HG03558 (cell line): ENCODE measurements at regions not wholly inside any gene's neighbourhood (a gene's known extent, or its start where the extent isn't known, plus 50 kb on each side); places are given as distances from the start of the nearest gene placed in this dataset.
"Not testable (repeated sequence)": the region's sequence is repeated elsewhere in the genome, so short reads cannot be mapped to it uniquely, and the experiment has no call there.

Experiments used
- ATAC-seq: cut with Tn5 transposase; IDR thresholded peaks from one replicate; pipeline ENCODE4 v1.9.1; 2021; ENCODE audit warnings: moderate number of reproducible peaks; ENCODE audit not compliant: unreplicated experiment; ENCODE audit errors: extremely low read depth

DNA sequence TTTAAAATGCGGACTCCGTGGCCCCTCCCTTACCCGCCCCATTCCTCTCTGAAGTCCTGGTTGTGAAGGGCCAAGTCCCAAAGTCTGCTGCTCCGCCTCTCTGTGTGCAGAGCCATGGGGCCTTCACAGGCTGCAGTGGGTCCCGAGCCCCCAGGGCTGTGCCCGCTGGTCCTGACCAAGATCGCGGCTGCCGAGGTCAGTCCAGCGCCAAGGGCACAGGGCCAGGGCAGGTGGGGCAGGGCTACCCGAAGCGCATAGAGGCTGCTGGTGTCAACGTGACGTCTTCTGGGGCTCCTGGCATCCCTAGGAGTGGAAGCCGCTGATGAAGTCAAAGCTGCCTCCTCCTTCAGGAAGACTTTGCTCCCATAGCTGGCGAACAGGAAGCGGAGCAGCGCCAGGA, 858.8 kb downstream of the TUBA3C start:
- ATAC-seq, result not testable (repeated sequence)

DNA sequence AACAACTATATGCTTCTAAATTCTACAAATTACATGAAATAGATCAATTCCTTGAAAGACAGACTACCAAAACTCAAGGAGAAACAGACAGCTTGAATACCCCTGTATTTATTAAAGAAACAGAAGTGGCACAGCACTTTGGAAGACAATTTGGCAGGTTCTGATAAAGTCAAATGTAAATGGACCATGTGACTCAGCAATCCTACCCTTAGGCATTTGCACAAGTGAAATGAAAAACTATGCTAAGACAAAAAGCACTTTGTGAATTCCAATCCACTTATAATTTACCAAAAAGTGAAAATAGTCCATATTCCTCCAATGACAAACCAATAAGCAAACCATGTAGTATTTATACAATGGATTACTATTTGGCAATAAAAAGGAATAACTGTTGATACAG, 862.0 kb downstream of the TUBA3C start:
- not testable (repeated sequence) for ATAC-seq

DNA sequence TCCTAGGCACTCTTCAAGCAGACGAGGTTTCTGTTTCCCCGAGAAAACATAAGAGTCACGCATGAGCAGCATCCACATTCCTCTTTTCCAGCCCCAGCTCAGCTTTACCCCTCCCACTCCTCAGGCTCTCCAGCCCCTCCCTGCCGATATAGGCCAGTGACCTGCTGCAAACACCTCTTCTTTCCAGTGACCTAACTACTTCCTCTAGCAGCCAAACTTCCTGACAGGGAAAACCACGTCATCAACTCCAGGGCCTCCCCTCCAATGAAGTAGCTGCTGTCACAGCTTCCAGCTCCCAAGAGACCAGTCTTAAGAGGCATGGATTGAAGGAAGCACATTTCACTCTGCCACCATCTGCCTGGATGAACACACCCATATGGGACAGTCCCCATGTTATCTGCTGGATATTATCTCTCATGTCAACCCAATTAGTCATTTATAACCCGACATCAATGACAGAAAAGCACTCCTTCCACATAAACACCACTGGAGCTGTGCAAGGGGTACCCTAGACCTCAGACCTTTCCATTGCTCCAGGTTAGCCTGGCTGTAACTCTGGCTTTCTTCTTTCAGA, 878.3 kb downstream of the TUBA3C start:
- not testable (repeated sequence) for ATAC-seq

DNA sequence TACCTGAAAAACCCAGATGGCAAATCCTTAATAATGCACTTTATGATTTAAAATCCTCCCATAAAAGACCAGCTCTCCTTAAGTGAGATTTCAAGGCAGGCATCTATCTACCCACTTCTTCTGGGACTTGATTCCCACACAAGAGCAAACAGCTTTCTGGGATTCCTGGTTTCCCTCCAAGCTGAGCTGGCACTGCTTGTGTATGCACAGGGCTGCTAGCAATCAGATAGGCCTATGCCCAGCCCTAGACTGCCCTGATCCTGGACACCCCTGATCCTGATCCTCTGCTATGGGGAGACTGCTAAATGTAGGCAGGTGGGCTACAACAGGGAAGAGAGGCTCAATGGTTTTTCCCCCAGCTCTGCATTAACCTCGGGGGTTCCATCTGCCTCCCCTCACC, 880.7 kb downstream of the TUBA3C start:
- not testable (repeated sequence) for ATAC-seq

DNA sequence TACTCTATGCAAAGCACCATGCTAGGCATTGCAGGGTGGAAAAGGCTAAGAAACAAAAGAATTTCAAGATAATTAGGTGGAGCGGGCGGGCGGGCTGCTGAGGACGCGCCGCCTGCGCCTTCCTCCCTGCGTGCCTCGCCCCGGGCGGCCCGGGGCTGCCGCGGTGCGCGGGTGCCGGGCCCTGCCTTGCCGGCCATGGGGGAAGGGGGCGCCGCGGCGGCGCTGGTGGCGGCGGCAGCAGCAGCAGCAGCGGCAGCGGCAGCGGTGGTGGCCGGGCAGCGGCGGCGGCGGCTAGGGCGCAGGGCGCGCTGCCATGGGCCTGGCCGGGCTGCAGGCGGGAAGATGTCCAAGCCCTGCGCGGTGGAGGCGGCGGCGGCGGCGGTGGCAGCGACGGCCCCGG, 884.3 kb downstream of the TUBA3C start:
- ATAC-seq, result not testable (repeated sequence)

DNA sequence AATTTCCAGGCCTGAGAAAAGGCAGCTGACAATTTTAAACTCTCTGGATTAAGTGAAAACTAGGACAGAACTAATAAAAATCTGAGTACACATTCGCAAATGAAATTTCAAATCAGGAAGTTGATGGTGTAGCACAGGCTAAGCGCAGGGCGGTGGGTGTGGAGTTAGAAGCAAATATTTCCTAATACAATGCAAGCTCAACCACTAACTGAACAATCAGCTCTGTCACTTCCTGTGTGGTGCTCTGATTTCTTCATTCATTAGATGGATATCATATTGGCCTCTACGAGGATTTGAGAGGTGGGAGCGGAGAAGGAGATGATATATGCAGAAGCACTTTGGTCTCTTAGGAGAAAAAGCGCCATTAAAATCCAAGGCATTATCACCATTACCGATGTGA, 885.0 kb downstream of the TUBA3C start:
- not testable (repeated sequence) for ATAC-seq

DNA sequence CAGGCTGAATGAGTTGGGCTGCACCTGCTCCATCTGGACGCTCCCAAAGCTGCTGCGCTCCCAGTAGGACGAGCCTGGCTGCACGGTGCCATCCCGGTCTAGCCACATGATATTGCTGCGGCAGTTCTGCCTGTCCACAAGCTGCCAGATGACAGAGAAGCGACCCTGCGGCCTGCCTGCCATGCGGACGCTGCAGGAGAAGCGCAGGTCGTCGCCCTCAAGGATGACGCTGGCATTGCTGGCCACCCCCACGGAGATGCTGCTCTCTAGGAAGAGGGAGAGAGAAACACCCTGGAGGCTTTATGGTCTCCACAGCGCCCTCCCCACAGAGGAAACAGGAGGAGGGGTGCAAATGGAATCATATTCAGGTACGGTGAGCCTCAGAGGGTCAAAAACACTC, 887.3 kb downstream of the TUBA3C start:
- not testable (repeated sequence) for ATAC-seq

DNA sequence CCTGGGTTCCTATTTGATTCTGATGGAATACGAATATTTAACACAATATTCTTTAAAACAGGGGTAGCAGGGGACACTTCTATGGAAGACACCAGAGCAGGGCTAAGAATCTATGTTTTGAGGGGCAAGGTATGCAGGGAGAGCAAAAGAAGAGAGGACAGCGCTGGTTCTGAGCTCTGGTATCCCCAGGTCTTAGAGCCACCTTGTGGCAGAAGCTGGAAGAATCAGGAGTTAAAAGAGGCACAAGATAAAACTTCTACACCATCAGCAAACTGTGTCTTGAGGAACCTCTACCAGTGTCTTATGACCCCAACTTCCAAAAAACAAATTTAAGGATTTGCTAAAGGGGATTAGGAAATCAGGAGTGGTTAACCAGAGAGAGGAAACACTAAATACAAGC, 894.8 kb downstream of the TUBA3C start:
- ATAC-seq, result not testable (repeated sequence)

DNA sequence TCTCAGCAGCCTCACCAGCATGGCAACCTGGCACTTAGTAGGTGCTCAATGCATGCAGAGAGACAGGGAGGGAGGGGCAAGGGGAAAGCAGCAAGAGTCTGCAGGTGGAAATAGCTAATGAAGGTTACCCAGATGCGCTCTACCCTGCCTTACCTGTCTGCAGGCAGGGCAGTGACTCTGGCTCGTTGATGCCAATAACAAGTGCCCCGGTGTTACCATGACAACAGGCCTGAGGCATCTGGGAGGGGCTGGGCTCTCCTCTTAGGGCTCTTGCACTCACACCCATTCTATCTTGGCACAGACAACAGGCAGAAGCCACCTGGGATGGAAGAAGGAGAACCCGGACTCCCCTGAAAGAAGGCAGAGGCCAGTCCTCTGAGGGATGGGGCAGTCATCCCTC, 896.0 kb downstream of the TUBA3C start:
- not testable (repeated sequence) for ATAC-seq

DNA sequence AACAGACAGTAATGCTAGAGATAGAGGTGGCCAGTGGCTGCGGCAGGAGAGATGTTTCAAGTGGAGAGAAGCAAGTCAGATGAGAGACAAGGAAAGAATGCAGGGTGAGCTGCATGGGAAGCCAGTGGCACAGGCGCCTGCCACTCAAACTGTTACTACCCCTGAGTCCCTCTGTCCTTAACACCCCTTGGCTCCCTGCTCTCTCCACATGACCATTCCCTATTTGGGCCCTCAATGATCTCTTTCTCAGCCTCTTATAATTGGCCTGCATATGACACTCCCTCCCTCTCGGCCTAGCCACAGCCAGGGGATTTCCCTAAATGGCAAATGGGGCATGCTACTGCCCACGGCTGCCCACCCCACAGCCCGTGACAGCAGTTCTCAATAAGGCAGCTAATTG, 897.6 kb downstream of the TUBA3C start:
- ATAC-seq, result not testable (repeated sequence)

DNA sequence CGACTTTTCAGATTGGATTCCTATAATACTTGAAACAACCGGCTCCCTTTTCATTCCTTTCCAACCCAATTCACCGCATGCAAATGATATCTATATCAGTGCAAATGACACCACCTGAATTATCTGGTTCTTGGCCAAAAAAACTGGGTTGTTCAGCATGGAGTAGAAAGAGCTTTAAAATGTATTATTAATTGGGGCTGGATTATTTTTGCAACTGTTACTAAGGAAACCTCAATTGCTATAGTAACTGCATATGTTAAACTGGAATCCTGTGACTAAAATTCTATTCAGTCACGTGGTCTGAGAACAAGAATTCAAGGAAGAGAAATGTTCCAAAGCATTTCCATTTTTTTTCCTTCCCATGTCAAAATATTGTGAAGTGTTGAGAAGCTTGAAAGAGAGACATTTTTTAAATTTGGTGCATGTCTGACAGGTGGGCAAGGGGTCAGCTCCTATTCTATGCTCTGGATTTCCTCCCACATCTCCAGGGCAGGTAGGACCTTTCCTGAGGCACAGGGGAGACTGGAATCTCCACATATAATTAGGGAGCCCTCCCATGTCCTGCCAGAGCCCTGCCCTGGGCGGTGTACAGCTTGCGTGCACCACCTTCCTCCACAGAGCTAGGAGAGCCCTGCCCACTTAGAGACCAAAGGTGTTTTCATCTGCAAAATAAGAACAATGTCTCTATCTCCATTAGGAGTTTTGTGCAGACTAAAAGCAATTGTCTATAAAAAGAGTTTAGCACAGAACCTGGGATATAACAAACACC, 899.6 kb downstream of the TUBA3C start:
- ATAC-seq, result not testable (repeated sequence)

DNA sequence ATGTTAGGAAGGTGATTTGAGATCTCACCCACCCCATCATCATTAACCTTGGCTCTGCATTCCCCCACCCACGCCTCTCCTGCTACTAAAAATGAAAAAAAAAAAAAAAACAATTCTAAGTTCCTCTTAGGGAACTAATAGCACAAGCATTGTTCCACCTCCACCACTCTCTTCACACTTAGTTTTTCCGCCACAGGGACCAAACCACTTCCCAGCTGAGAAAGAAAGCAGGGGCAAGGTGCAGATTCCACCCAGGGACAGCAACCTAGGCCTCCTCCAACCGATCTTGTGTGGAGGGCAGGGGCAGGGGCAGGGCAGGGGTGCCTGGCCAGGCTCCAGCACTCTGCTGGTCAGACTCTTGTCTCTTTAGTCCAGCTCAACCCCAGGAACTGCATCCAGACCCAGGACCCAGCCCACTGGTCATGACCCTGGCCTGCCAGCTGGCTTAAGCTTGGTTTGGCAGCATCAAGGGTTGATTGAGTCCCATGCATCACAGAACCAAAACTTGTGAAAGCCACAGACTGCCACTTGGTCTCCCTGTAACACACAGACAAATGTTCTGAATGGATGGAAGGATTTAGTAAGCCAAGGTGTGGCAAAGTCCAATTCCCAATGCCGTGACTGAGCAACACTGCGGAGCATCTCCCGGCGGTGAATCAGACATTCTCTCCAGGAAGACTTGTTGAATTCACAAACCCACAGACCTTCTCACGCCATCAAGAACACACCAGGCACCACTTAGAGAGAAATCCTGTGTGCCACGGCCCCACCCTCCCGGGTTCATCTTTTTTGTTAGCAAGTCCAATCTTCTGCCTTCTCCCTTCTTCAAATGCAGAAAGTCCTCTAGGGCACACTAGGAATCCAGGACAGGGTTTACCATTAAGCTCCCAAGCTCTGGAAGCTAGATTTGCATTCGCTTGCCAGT, 900.5 kb downstream of the TUBA3C start:
- ATAC-seq, result not testable (repeated sequence)

DNA sequence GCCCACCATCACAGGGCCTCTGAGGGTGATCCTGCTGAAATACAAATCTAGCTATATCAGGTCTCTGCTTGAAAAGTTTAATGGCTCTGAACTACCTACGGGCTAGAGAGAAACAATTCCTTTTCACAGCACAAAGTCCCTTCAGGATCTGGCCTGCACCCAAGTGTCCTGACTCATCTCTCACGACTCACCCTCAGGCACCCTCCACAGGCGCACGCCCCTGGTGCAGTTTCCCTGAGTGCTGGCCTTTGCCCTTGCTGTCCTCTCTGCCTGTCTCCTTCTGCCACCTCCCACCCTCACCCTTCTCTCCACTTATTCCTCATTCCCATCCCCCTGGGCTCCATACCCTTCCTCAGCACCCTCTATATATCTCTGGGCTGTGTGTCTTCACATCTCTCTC, 901.7 kb downstream of the TUBA3C start:
- ATAC-seq, result not testable (repeated sequence)

DNA sequence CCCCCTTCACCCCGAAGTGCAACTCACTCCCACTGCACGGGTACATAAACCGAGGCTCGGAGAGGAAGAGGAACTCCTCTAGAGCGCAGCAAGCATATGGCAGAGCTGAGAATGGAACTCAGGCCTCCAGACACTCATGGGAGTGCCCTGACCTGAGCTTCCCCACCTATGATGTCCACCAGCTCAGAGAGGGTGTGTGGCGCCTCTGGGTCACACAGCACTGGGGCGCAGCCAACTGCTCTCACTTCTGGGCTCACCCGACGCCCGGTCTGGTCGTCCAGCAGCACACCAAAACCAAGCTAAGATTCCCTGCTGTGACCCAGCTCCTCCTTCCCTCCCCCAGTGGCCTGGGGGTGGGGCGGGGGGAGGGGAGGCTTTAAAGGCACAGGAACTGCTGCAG, 904.3 kb downstream of the TUBA3C start:
- ATAC-seq, result not testable (repeated sequence)

DNA sequence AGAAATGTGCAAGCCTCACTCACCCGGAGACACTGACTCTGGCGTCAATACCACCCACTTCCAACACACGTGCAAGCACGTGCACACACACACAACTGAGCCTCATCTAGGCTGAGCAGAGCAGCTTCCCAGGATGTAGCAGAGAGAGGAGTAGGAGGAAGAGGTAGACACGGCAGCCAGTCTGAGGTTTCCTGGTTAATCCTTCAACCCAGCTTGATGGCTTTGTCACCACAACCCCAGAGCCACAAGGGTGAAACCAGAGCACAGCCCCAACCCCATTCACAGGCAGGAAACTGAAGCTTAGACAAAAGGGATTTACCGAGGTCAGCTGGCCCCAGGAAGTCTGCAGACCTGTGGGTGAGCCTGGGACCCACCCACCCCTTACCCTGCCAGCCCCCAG, 905.3 kb downstream of the TUBA3C start:
- ATAC-seq, result not testable (repeated sequence)

DNA sequence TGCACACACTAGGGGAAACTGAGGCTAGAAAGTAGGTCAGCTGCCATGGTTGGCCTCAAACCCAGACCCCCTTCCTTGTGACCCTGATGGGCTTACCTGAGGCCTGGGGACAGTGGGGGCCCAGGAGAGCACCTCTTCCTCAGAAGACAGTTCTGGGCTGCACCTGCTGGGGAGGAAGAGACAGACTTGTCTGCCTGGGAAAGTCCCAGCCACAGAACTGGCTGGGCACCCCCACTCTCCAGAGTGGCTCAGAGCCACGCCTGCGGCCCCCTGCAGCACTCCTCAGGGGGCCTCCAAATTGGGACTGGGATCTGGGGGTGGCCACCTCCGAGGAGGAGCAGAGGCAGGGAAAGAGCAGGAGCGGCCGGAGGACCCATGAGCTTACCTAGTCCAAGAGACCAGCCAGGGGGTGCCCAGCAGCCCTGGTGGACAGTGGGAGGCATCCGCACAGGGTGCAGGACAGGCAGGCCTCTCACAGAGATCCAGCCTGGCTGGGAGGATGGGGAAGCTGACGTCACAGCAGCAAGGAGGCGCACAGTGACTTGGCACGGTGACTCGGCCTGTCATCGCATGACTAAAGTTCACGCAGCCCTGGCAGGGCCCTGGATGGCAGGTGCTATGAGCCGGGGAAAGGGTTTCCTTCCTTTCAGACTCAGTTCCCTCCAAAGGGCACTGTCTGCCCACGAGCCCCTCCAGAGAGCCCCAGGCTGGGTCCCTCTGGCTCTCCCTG, 907.7 kb downstream of the TUBA3C start:
- ATAC-seq, result not testable (repeated sequence)

DNA sequence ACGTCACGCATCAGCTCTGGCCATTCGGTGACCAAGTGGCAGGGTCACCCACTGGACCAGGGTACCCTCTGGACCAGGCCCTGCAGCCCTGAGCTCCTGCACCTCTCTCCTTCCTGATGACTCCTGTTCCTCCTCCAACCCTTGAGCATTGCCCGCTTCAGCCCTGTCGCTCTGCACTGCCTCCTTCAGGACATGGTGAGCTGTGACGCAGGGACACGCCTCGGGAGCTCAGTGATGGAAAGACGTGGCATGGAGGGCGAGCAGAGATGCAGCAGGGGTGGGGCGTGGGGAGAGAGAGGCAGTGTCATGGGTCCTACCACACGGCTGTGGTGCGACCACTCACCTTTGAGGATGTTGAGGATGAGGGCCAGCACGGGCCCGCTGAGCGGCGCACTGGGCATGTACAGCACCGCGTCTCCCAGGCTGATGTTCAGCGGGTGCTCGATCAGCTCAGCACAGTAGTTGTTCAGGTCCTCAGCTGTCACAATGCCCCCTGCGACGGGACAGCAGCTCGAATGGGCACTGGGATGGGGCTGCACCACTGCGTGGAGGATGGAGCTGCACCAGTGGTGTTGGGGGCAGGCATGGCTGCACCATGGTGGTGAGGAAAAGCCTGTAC, 922.7 kb downstream of the TUBA3C start:
- not testable (repeated sequence) for ATAC-seq

DNA sequence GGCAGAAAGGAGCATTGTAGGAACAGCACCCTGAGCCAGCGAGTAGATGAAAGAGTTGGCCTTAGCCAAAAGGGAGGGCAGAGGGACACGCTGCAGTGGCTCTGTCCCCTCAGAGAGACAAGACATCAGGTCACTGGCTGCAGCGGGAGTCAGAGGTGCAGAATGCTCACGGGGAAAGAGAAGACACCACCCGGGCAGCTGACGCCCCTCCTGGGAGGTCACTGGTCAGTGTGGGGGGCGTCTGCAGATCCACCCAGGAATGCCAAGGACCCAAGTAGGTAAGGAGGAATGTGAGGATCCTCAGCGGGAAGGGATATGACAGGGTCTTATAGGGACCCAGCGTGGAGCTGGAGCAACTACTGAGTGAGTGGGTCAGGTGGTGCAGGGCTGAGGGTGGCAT, 923.9 kb downstream of the TUBA3C start:
- ATAC-seq, result not testable (repeated sequence)

DNA sequence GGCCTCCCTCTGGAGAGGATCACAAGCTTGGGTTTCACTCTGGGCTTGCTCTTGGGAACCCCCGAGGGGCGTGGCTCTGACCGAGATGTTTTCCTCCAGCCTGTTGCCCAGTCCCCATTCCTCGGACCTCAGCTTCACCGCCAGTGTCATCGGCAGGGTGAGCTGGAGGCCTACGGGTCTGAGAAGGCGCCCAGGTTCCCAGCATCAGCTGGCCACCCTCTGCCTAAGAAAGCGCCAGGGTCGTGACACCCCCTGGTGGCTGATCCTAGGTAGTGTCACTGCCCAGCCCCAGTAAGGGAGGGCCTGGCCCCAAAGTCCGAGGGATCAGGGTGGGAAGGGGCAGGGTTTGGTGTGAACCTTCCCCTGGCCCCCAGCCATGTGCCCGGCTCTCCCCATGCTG, 928.8 kb downstream of the TUBA3C start:
- ATAC-seq, result not testable (repeated sequence)
